Keratinocyte (primary cell): ENCODE measurements at regions not wholly inside any gene's neighbourhood (a gene's known extent, or its start where the extent isn't known, plus 50 kb on each side); places are given as distances from the start of the nearest gene placed in this dataset.

Source experiments
- DNase-seq: peaks from one replicate; pipeline ENCODE4 v3.0.0-alpha.2; 2011; ENCODE audit warnings: low read depth, missing footprints, low spot score
- FAIRE-seq: peaks from 2 replicates; lab custom pipeline; 2011; peaks lifted over from hg19 to GRCh38; lab: Jason Lieb, UNC
- H2AFZ ChIP-seq: 2 replicates; pipeline ENCODE4 v1.6.0; 2012; ENCODE audit warnings: low read length, control low read depth, inconsistent platforms; ENCODE audit not compliant: control insufficient read depth
- H3K27ac ChIP-seq: 2 replicates; pipeline ENCODE4 v1.5.1; 2011; ENCODE audit warnings: low read length; ENCODE audit not compliant: control insufficient read depth, insufficient read depth
- H3K27me3 ChIP-seq: 3 replicates; pipeline ENCODE4 v1.6.0; 2011; ENCODE audit warnings: low read length; ENCODE audit not compliant: control insufficient read depth, insufficient read depth; ENCODE audit errors: extremely low read depth
- H3K36me3 ChIP-seq, 2 experiments: 2 replicates in 1 of 2; 3 replicates in 1 of 2; pipeline ENCODE4 v1.5.1; 2011; ENCODE audit warnings: low read length in 2 of 2, mild to moderate bottlenecking in 1 of 2; ENCODE audit not compliant: control insufficient read depth in 2 of 2, insufficient read depth in 2 of 2; ENCODE audit errors: extremely low read depth in 1 of 2
- H3K4me1 ChIP-seq: 3 replicates; pipeline ENCODE4 v1.5.1; 2011; ENCODE audit warnings: low read length; ENCODE audit not compliant: control insufficient read depth, insufficient read depth; ENCODE audit errors: extremely low read depth
- H3K4me2 ChIP-seq: 3 replicates; pipeline ENCODE4 v1.6.0; 2011; ENCODE audit warnings: low read depth, low read length; ENCODE audit not compliant: control insufficient read depth, insufficient read depth; ENCODE audit errors: extremely low read depth
- H3K4me3 ChIP-seq, 3 experiments: fragments of 200-600 bp in 1 of 3; sonication (generic) in 1 of 3; 2 replicates in 2 of 3; 3 replicates in 1 of 3; pipeline ENCODE4 v1.5.1; 2011 to 2016; ENCODE audit warnings: low read length in 3 of 3, mild to moderate bottlenecking in 3 of 3, control low read depth in 2 of 3, inconsistent platforms in 1 of 3, low read depth in 1 of 3, mixed read lengths in 1 of 3, mixed run types in 1 of 3, moderate library complexity in 1 of 3; ENCODE audit not compliant: control insufficient read depth in 2 of 3, insufficient read depth in 2 of 3; ENCODE audit errors: extremely low read depth in 1 of 3
- H3K79me2 ChIP-seq: 2 replicates; pipeline ENCODE4 v1.6.0; 2012; ENCODE audit warnings: low read length; ENCODE audit not compliant: control insufficient read depth, insufficient read depth
- H3K9ac ChIP-seq: 3 replicates; pipeline ENCODE4 v1.6.0; 2011; ENCODE audit warnings: low read length; ENCODE audit not compliant: control insufficient read depth, insufficient read depth; ENCODE audit errors: extremely low read depth
- H3K9me1 ChIP-seq: 3 replicates; pipeline ENCODE4 v1.6.0; 2011; ENCODE audit warnings: low read length; ENCODE audit not compliant: control insufficient read depth, insufficient read depth; ENCODE audit errors: extremely low read depth
- H3K9me3 ChIP-seq: 2 replicates; pipeline ENCODE4 v1.5.1; 2012; ENCODE audit warnings: low read depth, low read length; ENCODE audit not compliant: control insufficient read depth
- H4K20me1 ChIP-seq: 3 replicates; pipeline ENCODE4 v1.6.0; 2011; ENCODE audit warnings: low read length; ENCODE audit not compliant: control insufficient read depth, insufficient read depth; ENCODE audit errors: extremely low read depth
- EZH2 ChIP-seq: IDR thresholded peaks from one replicate; pipeline ENCODE4 v1.6.1; 2012; ENCODE audit warnings: inconsistent platforms, mild to moderate bottlenecking, low read length, moderate library complexity
- dilution Hi-C: fragments of 300-500 bp; cut with MboI; formaldehyde crosslinking; loops from one replicate; pipeline ENCODE4 v1.7.0; 2020; ENCODE audit warnings: low sequenced_read_pairs; ENCODE audit not compliant: extremely low pct_ligation_motif_present
- TF ChIP-seq, protein P1 (sequence below), 3 experiments: IDR thresholded peaks in 1 of 3; conservative IDR thresholded peaks in 1 of 3; optimal IDR thresholded peaks in 1 of 3; 2 replicates in 2 of 3; 3 replicates in 1 of 3; pipeline versions ENCODE3 to v1.5.1; 2011; ENCODE audit warnings: low read length in 3 of 3, mild to moderate bottlenecking in 3 of 3, moderate library complexity in 2 of 3, control low read depth in 1 of 3, inconsistent platforms in 1 of 3; ENCODE audit not compliant: insufficient read depth in 2 of 3; ENCODE audit errors: extremely low read depth in 1 of 3

GRCh38 chr2:147689220-147689909 lies 155.5 kb upstream of the ACVR2A start:
- no peaks in the 10 kb centered on the region for H3K27me3 ChIP-seq
- no peaks in the 10 kb centered on the region for H4K20me1 ChIP-seq
- H3K4me2 ChIP-seq: no peak overlapping the region
- dilution Hi-C loops: no loop called here
- TF ChIP-seq, protein P1, sequence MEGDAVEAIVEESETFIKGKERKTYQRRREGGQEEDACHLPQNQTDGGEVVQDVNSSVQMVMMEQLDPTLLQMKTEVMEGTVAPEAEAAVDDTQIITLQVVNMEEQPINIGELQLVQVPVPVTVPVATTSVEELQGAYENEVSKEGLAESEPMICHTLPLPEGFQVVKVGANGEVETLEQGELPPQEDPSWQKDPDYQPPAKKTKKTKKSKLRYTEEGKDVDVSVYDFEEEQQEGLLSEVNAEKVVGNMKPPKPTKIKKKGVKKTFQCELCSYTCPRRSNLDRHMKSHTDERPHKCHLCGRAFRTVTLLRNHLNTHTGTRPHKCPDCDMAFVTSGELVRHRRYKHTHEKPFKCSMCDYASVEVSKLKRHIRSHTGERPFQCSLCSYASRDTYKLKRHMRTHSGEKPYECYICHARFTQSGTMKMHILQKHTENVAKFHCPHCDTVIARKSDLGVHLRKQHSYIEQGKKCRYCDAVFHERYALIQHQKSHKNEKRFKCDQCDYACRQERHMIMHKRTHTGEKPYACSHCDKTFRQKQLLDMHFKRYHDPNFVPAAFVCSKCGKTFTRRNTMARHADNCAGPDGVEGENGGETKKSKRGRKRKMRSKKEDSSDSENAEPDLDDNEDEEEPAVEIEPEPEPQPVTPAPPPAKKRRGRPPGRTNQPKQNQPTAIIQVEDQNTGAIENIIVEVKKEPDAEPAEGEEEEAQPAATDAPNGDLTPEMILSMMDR (optimal IDR thresholded peaks at IDR 0.05 in 1 of 3, IDR thresholded peaks at IDR 0.05 in 1 of 3, conservative IDR thresholded peaks at IDR 0.05 in 1 of 3; ENCODE audit: extremely low read depth in 1 of 3, insufficient read depth in 2 of 3, low read length in 3 of 3): no peak
- TF ChIP-seq EZH2: no peak
- H3K4me3 ChIP-seq: no peak overlapping the region
- no peak overlapping the region for H3K27ac ChIP-seq
- FAIRE-seq: no peak
- no peak overlapping the region for H3K9ac ChIP-seq
- no peaks in the 10 kb centered on the region for H3K36me3 ChIP-seq
- no peaks in the 10 kb centered on the region for H3K4me1 ChIP-seq
- H3K9me1 ChIP-seq: no peaks in the 10 kb centered on the region
- no peaks in the 10 kb centered on the region for H3K79me2 ChIP-seq
- no peak overlapping the region for H2AFZ ChIP-seq
- no peak for DNase-seq
- H3K9me3 ChIP-seq: no peaks in the 10 kb centered on the region

DNA sequence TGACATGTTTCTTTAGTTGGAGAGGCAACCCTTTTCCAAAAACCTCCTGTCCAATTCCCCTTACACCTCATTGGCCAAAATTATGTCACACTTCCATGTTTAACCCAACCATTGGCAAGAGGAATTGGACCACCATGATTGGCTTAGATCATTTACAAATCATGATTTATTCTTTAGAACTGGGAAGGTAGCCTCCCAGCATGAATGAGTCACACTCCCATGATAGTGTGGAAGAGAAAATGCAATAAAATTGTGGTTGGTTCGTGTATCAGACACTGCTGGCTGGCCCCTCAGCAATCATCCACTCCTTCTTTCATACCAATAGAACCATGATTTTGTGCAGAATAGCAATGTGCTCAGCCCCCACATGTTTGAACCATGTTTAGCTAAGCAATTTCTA lies 156.6 kb upstream of the ACVR2A start:
- no peaks in the 10 kb centered on the region for H3K9me3 ChIP-seq
- FAIRE-seq: peak; percentile 39

More for the DNA sequence above, 156.6 kb upstream of the ACVR2A start:
- Histone ChIP-seq H3K9ac (no peak overlapping the region), H2AFZ (no peak overlapping the region), H3K4me2 (no peak overlapping the region), H3K27me3 (no peaks in the 10 kb centered on the region), H3K27ac (no peak overlapping the region), H3K4me3 (no peak overlapping the region), H3K4me1 (no peaks in the 10 kb centered on the region), H4K20me1 (no peaks in the 10 kb centered on the region), H3K9me1 (no peaks in the 10 kb centered on the region), H3K79me2 (no peaks in the 10 kb centered on the region), H3K36me3 (no peaks in the 10 kb centered on the region)
- no peak for TF ChIP-seq EZH2
- TF ChIP-seq, protein P1 (optimal IDR thresholded peaks at IDR 0.05 in 1 of 3, IDR thresholded peaks at IDR 0.05 in 1 of 3, conservative IDR thresholded peaks at IDR 0.05 in 1 of 3; ENCODE audit: extremely low read depth in 1 of 3, insufficient read depth in 2 of 3, low read length in 3 of 3): no peak
- dilution Hi-C loops: no loop called here
- no peak for DNase-seq
